Lower lobe of right lung (tissue), 2 donors: ENCODE measurements at regions not wholly inside any gene's neighbourhood (a gene's known extent, or its start where the extent isn't known, plus 50 kb on each side); places are given as distances from the start of the nearest gene placed in this dataset.
"Not testable (repeated sequence)": the region's sequence is repeated elsewhere in the genome, so short reads cannot be mapped to it uniquely, and the experiment has no call there.

Source experiments
- ATAC-seq, 2 donors: fragments of 200-7000 bp; cut with Tn5 transposase; one replicate each; pipeline ENCODE4 v1.9.1; 2020 to 2022; ENCODE audit warnings: mild to moderate bottlenecking in 2 of 2, moderate library complexity in 2 of 2
- DNase-seq: peaks from one replicate; pipeline ENCODE4 v3.0.0-alpha.2; 2020
- H3K27ac ChIP-seq: fragments of 200-600 bp; one replicate; pipeline ENCODE4 v1.8.0; 2022
- H3K27me3 ChIP-seq: fragments of 200-600 bp; one replicate; pipeline ENCODE4 v1.8.0; 2022; ENCODE audit warnings: low read depth
- H3K36me3 ChIP-seq: fragments of 200-600 bp; one replicate; pipeline ENCODE4 v1.8.0; 2022; ENCODE audit warnings: mild to moderate bottlenecking
- H3K4me1 ChIP-seq: fragments of 200-600 bp; one replicate; pipeline ENCODE4 v1.8.0; 2022
- H3K4me3 ChIP-seq: fragments of 200-600 bp; one replicate; pipeline ENCODE4 v1.8.0; 2022; ENCODE audit warnings: mild to moderate bottlenecking
- H3K9me3 ChIP-seq: fragments of 200-600 bp; one replicate; pipeline ENCODE4 v1.8.0; 2022
- intact Hi-C: fragments of 100-400 bp; cut with DNase I; formaldehyde crosslinking; loops from one replicate; pipeline ENCODE4 v1.11.0; 2022
- TF ChIP-seq, protein P1 (sequence below): fragments of 200-600 bp; IDR thresholded peaks from one replicate; pipeline ENCODE4 v1.8.0; 2022; ENCODE audit warnings: antibody characterized with exemption, mild to moderate bottlenecking
- donor health status: DM: no; HTN: yes; CAD: no; lungs with severe emphysema.

DNA sequence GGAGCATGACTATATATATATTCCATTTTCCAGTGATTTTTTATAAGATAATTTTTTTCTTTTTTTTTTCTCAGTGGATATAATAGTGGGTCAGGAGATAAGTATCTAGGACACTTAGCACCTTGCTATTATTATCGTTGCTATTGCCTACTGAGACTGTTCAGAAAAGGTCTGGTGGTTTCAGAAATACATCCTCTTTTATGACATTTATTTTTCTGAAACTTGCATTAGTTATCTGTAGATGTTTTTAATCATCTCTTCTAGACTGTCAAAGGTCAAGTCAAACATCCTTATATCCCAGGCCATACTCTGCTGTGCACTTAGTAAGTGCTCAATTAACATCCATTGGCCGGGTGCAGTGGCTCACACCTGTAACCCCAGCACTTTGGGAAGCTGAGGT lies 72.9 kb upstream of the MED14 start:
- intact Hi-C loops: no loop called here
- ATAC-seq: no peak
- TF ChIP-seq, protein P1, sequence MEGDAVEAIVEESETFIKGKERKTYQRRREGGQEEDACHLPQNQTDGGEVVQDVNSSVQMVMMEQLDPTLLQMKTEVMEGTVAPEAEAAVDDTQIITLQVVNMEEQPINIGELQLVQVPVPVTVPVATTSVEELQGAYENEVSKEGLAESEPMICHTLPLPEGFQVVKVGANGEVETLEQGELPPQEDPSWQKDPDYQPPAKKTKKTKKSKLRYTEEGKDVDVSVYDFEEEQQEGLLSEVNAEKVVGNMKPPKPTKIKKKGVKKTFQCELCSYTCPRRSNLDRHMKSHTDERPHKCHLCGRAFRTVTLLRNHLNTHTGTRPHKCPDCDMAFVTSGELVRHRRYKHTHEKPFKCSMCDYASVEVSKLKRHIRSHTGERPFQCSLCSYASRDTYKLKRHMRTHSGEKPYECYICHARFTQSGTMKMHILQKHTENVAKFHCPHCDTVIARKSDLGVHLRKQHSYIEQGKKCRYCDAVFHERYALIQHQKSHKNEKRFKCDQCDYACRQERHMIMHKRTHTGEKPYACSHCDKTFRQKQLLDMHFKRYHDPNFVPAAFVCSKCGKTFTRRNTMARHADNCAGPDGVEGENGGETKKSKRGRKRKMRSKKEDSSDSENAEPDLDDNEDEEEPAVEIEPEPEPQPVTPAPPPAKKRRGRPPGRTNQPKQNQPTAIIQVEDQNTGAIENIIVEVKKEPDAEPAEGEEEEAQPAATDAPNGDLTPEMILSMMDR: no peak

DNA sequence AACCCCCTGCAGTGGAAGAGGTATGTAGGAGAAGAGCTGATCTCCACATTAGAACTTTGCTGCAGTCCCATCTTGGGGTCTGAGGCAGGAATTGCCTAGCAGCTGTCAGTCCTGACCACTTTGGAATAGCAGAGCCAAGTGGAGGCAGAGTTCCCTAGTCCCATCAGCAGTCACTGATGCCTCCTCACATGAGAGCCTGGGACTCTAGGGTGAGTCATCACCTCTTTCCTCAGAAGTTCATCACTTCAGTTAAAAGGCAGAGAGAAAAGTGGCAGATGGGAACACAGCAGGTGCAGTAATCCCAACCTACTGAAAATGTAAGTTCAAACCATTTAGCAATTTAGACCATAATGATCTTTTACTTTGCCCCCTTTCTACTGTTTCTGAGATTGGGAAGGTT lies 73.9 kb upstream of the MED14 start:
- Histone ChIP-seq H3K9me3 (no peaks in the 10 kb centered on the region), H3K4me1 (no peaks in the 10 kb centered on the region), H3K36me3 (no peaks in the 10 kb centered on the region), H3K27ac (no peak overlapping the region), H3K4me3 (no peak overlapping the region), H3K27me3 (no peaks in the 10 kb centered on the region)
- DNase-seq (no peak), ATAC-seq (no peak)
- intact Hi-C loops: no loop called here
- TF ChIP-seq, protein P1: no peak

More for the DNA sequence above, 72.9 kb upstream of the MED14 start:
- Histone ChIP-seq H3K36me3 (no peaks in the 10 kb centered on the region), H3K27me3 (no peaks in the 10 kb centered on the region), H3K9me3 (no peaks in the 10 kb centered on the region), H3K27ac (no peak overlapping the region), H3K4me3 (no peak overlapping the region), H3K4me1 (no peaks in the 10 kb centered on the region)
- DNase-seq: no peak

DNA sequence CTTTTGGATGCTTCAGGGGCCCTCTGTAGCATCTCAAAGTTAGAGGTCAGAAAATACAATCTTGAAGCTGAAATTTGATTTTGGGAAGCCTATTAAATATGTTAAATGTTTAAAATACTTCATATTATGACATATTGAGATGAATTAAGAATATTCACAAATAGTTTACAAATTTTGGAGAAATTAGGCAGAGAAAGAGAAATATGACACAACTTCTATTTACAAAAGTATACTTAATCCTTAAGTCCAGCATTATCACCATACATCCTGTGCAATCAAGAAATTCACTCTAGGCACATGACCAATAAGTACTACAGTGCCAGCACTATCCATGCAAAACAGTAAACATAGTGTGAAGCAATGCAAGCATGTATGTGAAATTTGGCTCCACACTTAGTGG lies 79.7 kb upstream of the MED14 start:
- intact Hi-C loops, H3K27me3 ChIP-seq, ATAC-seq, H3K27ac ChIP-seq, H3K9me3 ChIP-seq, H3K4me1 ChIP-seq, H3K4me3 ChIP-seq, DNase-seq, H3K36me3 ChIP-seq: not testable (repeated sequence)

DNA sequence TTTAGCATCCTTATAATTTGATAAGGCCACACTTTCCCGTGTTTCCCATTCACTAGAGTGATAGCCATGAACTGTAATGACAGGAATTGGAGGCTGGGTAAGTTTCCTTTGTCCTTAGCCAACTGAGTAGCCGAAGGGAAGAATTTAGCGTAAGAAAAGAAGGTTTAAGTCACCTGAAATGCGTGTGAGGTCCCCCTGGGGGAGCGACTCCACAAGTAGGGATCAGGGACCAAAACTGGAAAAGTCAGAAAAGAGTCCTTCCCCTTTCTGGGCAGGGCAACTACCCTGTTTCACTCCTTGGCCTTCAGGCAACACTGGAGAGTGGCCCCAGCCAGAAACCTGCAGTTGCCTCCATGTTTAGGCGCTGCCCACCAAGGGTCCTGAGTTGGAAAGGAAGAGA lies 81.6 kb upstream of the MED14 start:
- H3K27ac ChIP-seq: no peak overlapping the region
- H3K4me1 ChIP-seq: no peaks in the 10 kb centered on the region
- H3K27me3 ChIP-seq: no peaks in the 10 kb centered on the region
- H3K4me3 ChIP-seq: no peak overlapping the region
- no peaks in the 10 kb centered on the region for H3K9me3 ChIP-seq
- TF ChIP-seq, protein P1: no peak
- intact Hi-C loops: no loop called here
- H3K36me3 ChIP-seq: no peaks in the 10 kb centered on the region
- DNase-seq: no peak
- no peak for ATAC-seq

DNA sequence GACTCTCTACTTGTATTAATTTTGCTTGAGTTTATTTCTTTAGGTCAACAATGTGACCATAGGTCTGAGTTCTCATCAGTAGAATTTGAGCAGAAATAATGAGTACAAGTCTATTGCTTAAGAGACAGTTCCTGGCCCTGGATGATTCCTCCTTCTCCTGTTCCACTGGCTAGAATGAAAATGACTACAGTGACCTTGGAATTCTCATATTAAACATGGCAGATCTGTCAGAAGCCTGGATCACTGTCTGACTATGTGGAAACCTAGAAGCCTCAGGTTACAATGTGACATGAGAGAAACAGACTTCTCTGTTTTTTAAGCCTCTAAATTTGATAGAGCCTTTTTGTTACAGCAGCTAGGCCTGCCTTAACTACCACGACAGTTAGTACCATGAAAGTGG lies 82.9 kb upstream of the MED14 start:
- DNase-seq: no peak
- H3K9me3 ChIP-seq: no peaks in the 10 kb centered on the region
- no peaks in the 10 kb centered on the region for H3K27me3 ChIP-seq
- TF ChIP-seq, protein P1: no peak
- intact Hi-C loops: no loop called here
- no peak for ATAC-seq
- no peak overlapping the region for H3K4me3 ChIP-seq
- H3K4me1 ChIP-seq: no peaks in the 10 kb centered on the region
- no peak overlapping the region for H3K27ac ChIP-seq
- no peaks in the 10 kb centered on the region for H3K36me3 ChIP-seq

DNA sequence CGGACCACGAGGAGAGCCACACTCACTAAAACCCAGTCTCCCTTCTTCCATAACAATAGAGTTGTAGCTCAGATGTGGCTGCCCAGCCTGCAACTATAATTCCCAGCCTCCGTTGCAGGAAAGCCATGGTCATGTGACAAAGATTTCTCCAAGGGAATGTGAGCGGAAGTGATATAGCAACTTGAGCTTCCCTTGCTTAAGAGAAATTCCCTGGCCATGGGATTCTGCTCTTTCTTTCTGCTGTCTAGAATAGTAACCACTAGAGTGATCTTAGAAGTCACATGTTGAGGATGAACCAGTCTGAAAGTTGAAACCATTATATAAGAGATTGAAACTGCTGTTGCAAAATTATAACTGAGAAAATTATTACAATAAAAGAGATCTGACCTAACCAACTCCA lies 86.4 kb upstream of the MED14 start:
- no peaks in the 10 kb centered on the region for H3K9me3 ChIP-seq
- H3K27ac ChIP-seq: no peak overlapping the region
- H3K27me3 ChIP-seq: no peaks in the 10 kb centered on the region
- H3K4me1 ChIP-seq: no peaks in the 10 kb centered on the region
- intact Hi-C loops: no loop called here
- H3K4me3 ChIP-seq: no peak overlapping the region
- TF ChIP-seq, protein P1: no peak
- no peaks in the 10 kb centered on the region for H3K36me3 ChIP-seq
- ATAC-seq (no peak), DNase-seq (no peak)
